ENCODE measurements at regions not wholly inside any gene's neighbourhood (a gene's known extent, or its start where the extent isn't known, plus 50 kb on each side); places are given as distances from the start of the nearest gene placed in this dataset.

DNA sequence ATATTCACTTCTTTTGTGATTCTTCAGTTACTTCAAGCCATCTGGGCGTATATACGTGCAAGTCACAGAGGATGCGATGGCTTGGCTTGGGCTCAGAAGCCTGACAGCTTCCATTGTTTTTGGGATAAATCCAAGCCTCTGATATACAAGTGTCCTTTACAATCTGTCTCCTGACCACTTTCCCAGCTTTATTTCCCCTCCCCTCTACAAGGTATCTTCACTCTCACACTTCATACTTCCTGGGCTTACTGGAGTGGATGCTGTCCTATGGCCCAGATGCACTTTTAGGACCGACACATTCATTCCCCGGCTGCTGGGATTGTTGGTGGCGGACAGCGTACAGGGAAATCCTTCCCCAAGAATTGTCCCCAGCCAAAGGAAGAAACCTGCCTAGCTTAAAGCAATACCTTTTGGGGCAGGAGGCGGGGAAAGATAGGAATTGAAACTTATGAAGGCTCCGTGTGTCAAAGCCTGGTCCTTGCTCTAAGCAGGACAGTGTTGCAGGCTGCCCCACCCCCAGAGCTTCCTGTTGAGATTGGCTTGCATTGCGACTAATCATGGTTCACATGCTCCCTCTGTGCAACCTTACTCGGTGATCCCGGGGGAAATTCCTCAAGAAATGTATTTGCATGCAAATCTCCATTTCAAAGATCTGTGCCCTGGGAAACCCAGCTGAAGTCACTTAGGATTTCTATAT is 802.9 kb upstream of the ID2 start:
- H3K9me3 ChIP-seq (ENCODE audit: control insufficient read depth, low read length): no peaks in the 10 kb centered on the region
- no peak overlapping the region for H3K9ac ChIP-seq (ENCODE audit: extremely low read depth, low read length, poor library complexity, severe bottlenecking)
- Mint-ChIP-seq H3K4me3 (no peak overlapping the region), H3K36me3 (ENCODE audit: low read depth) (peaks cover 18% of the 10 kb centered on the region), H3K4me1 (peaks cover 53% of the 10 kb centered on the region), H3K9me3 (no peaks in the 10 kb centered on the region), H3K27ac (peak overlapping the region; percentile 73), H3K27me3 (ENCODE audit: insufficient read depth) (no peaks in the 10 kb centered on the region)
- H3K27ac ChIP-seq (ENCODE audit: low read depth, low read length): no peak overlapping the region
- WGBS, 2 experiments (ENCODE audit: insufficient coverage in 1 of 2, insufficient read length in 1 of 2): 8 to 27% methylated on average over 5 to 12 of the region's 12 CpGs
- no peaks in the 10 kb centered on the region for H3K36me3 ChIP-seq (ENCODE audit: control insufficient read depth, insufficient read depth, low read length)
- peak; percentile 90 for DNase-seq
- TF ChIP-seq, protein P1, sequence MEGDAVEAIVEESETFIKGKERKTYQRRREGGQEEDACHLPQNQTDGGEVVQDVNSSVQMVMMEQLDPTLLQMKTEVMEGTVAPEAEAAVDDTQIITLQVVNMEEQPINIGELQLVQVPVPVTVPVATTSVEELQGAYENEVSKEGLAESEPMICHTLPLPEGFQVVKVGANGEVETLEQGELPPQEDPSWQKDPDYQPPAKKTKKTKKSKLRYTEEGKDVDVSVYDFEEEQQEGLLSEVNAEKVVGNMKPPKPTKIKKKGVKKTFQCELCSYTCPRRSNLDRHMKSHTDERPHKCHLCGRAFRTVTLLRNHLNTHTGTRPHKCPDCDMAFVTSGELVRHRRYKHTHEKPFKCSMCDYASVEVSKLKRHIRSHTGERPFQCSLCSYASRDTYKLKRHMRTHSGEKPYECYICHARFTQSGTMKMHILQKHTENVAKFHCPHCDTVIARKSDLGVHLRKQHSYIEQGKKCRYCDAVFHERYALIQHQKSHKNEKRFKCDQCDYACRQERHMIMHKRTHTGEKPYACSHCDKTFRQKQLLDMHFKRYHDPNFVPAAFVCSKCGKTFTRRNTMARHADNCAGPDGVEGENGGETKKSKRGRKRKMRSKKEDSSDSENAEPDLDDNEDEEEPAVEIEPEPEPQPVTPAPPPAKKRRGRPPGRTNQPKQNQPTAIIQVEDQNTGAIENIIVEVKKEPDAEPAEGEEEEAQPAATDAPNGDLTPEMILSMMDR (conservative IDR thresholded peaks at IDR 0.05): no peak
- no peaks in the 10 kb centered on the region for H3K27me3 ChIP-seq (ENCODE audit: control insufficient read depth, insufficient read depth, low read length, poor library complexity, severe bottlenecking)
- H3K4me3 ChIP-seq (ENCODE audit: low read length): peak overlapping the region; percentile 71
- peaks cover 11% of the 10 kb centered on the region for H3K4me1 ChIP-seq (ENCODE audit: control insufficient read depth, insufficient read depth, low read length)

DNA sequence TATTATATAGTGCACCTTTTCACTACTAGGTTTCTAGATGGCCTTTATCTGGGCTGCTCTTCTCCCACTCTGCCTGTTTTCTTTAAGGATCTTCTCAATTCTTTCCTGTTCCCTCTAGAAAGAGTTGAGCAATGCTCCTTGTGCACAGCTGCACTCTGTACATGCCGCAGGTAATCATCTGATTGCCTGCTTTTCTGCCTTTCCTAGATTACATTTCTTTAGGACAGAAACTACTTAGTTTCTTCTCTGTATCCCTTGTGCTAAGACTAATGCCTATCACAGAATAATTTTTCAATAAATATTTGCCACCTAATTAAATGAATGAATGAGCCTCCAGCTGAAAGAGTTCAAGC is 802.4 kb upstream of the ID2 start:
- Mint-ChIP-seq H3K27me3 (ENCODE audit: insufficient read depth) (no peaks in the 10 kb centered on the region), H3K4me1 (peaks cover 53% of the 10 kb centered on the region), H3K4me3 (no peak overlapping the region), H3K36me3 (ENCODE audit: low read depth) (peaks cover 21% of the 10 kb centered on the region), H3K9me3 (no peaks in the 10 kb centered on the region), H3K27ac (peak overlapping the region; percentile 45)
- Histone ChIP-seq H3K9me3 (ENCODE audit: control insufficient read depth, low read length) (no peaks in the 10 kb centered on the region), H3K36me3 (ENCODE audit: control insufficient read depth, insufficient read depth, low read length) (no peaks in the 10 kb centered on the region), H3K27me3 (ENCODE audit: control insufficient read depth, insufficient read depth, low read length, poor library complexity, severe bottlenecking) (no peaks in the 10 kb centered on the region), H3K9ac (ENCODE audit: extremely low read depth, low read length, poor library complexity, severe bottlenecking) (no peak overlapping the region), H3K4me3 (ENCODE audit: low read length) (peak overlapping the region; percentile 71), H3K27ac (ENCODE audit: low read depth, low read length) (no peak overlapping the region), H3K4me1 (ENCODE audit: control insufficient read depth, insufficient read depth, low read length) (peaks cover 11% of the 10 kb centered on the region)
- DNase-seq: no peak
- TF ChIP-seq, protein P1 (conservative IDR thresholded peaks at IDR 0.05): no peak
- 52 to 59% methylated on average over 1 of the region's 1 CpG for WGBS, 2 experiments (ENCODE audit: insufficient coverage in 1 of 2, insufficient read length in 1 of 2)

DNA sequence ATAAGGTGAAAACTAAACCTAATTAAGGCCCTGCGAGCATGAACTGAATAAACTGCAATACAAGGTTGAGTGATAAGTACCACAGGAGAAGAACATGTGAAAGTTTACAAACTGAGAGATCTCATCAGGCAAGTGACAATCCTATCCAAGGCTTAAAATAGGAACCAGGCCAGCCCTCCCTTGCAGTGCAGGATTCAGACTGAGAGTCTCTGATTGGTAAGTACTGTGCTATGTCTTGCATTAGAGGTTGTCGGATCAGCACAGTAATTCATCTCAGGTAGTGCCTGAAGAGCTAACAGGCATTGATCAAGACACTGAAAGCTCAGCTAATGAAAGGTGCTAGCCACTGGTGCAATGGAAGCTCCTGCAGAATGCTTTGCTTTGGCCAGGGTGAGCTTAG is 801.7 kb upstream of the ID2 start:
- H3K27ac Mint-ChIP-seq: peak overlapping the region; percentile 45
- no peaks in the 10 kb centered on the region for H3K27me3 ChIP-seq (ENCODE audit: control insufficient read depth, insufficient read depth, low read length, poor library complexity, severe bottlenecking)
- no peaks in the 10 kb centered on the region for H3K9me3 Mint-ChIP-seq
- H3K27me3 Mint-ChIP-seq (ENCODE audit: insufficient read depth): no peaks in the 10 kb centered on the region
- H3K4me3 ChIP-seq (ENCODE audit: low read length): peak overlapping the region; percentile 54
- H3K4me1 Mint-ChIP-seq: peaks cover 53% of the 10 kb centered on the region
- no peaks in the 10 kb centered on the region for H3K9me3 ChIP-seq (ENCODE audit: control insufficient read depth, low read length)
- 79 to 95% methylated on average over 2 of the region's 2 CpGs for WGBS, 2 experiments (ENCODE audit: insufficient coverage in 1 of 2, insufficient read length in 1 of 2)
- no peak overlapping the region for H3K9ac ChIP-seq (ENCODE audit: extremely low read depth, low read length, poor library complexity, severe bottlenecking)
- no peaks in the 10 kb centered on the region for H3K36me3 ChIP-seq (ENCODE audit: control insufficient read depth, insufficient read depth, low read length)
- no peak overlapping the region for H3K27ac ChIP-seq (ENCODE audit: low read depth, low read length)
- TF ChIP-seq, protein P1 (conservative IDR thresholded peaks at IDR 0.05): no peak
- DNase-seq: peak; percentile 40
- no peak overlapping the region for H3K4me3 Mint-ChIP-seq
- H3K4me1 ChIP-seq (ENCODE audit: control insufficient read depth, insufficient read depth, low read length): peaks cover 11% of the 10 kb centered on the region
- peaks cover 21% of the 10 kb centered on the region for H3K36me3 Mint-ChIP-seq (ENCODE audit: low read depth)

Data from endodermal cell (in vitro differentiated cells).